ENCODE measurements at regions not wholly inside any gene's neighbourhood (a gene's known extent, or its start where the extent isn't known, plus 50 kb on each side); places are given as distances from the start of the nearest gene placed in this dataset.
A peak's percentile ranks its signal among the peaks of the same experiment; 100 is the strongest.

DNA sequence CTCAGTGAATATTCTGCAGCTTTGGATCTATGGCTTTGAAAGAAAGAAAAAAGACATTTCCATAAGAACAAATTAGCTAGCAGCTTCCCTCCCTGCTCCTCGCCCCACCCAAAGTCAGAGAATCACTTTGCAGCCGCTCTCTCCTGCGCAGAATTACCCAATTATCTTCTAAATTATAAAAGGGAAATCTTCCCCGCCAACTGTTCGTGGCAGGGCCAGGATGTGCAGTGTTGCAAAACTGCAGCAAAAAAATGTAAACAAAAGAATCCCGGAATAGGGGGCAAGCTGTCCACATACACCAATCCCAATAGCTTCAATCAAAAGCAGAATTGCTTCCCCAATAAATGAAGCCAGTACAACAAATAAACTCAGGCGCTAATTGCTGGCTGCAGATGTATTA lies 510.6 kb downstream of the RBFOX1 start (continued):
- TF ChIP-seq, protein P1, sequence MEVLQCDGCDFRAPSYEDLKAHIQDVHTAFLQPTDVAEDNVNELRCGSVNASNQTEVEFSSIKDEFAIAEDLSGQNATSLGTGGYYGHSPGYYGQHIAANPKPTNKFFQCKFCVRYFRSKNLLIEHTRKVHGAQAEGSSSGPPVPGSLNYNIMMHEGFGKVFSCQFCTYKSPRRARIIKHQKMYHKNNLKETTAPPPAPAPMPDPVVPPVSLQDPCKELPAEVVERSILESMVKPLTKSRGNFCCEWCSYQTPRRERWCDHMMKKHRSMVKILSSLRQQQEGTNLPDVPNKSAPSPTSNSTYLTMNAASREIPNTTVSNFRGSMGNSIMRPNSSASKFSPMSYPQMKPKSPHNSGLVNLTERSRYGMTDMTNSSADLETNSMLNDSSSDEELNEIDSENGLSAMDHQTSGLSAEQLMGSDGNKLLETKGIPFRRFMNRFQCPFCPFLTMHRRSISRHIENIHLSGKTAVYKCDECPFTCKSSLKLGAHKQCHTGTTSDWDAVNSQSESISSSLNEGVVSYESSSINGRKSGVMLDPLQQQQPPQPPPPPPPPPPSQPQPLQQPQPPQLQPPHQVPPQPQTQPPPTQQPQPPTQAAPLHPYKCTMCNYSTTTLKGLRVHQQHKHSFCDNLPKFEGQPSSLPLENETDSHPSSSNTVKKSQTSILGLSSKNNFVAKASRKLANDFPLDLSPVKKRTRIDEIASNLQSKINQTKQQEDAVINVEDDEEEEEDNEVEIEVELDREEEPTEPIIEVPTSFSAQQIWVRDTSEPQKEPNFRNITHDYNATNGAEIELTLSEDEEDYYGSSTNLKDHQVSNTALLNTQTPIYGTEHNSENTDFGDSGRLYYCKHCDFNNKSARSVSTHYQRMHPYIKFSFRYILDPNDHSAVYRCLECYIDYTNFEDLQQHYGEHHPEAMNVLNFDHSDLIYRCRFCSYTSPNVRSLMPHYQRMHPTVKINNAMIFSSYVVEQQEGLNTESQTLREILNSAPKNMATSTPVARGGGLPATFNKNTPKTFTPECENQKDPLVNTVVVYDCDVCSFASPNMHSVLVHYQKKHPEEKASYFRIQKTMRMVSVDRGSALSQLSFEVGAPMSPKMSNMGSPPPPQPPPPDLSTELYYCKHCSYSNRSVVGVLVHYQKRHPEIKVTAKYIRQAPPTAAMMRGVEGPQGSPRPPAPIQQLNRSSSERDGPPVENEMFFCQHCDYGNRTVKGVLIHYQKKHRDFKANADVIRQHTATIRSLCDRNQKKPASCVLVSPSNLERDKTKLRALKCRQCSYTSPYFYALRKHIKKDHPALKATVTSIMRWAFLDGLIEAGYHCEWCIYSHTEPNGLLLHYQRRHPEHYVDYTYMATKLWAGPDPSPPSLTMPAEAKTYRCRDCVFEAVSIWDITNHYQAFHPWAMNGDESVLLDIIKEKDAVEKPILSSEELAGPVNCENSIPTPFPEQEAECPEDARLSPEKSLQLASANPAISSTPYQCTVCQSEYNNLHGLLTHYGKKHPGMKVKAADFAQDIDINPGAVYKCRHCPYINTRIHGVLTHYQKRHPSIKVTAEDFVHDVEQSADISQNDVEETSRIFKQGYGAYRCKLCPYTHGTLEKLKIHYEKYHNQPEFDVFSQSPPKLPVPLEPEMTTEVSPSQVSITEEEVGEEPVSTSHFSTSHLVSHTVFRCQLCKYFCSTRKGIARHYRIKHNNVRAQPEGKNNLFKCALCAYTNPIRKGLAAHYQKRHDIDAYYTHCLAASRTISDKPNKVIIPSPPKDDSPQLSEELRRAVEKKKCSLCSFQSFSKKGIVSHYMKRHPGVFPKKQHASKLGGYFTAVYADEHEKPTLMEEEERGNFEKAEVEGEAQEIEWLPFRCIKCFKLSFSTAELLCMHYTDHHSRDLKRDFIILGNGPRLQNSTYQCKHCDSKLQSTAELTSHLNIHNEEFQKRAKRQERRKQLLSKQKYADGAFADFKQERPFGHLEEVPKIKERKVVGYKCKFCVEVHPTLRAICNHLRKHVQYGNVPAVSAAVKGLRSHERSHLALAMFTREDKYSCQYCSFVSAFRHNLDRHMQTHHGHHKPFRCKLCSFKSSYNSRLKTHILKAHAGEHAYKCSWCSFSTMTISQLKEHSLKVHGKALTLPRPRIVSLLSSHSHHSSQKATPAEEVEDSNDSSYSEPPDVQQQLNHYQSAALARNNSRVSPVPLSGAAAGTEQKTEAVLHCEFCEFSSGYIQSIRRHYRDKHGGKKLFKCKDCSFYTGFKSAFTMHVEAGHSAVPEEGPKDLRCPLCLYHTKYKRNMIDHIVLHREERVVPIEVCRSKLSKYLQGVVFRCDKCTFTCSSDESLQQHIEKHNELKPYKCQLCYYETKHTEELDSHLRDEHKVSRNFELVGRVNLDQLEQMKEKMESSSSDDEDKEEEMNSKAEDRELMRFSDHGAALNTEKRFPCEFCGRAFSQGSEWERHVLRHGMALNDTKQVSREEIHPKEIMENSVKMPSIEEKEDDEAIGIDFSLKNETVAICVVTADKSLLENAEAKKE (CRISPR knock-in tag; IDR thresholded peaks at IDR 0.05), result no peak
- TF ChIP-seq, protein P2, sequence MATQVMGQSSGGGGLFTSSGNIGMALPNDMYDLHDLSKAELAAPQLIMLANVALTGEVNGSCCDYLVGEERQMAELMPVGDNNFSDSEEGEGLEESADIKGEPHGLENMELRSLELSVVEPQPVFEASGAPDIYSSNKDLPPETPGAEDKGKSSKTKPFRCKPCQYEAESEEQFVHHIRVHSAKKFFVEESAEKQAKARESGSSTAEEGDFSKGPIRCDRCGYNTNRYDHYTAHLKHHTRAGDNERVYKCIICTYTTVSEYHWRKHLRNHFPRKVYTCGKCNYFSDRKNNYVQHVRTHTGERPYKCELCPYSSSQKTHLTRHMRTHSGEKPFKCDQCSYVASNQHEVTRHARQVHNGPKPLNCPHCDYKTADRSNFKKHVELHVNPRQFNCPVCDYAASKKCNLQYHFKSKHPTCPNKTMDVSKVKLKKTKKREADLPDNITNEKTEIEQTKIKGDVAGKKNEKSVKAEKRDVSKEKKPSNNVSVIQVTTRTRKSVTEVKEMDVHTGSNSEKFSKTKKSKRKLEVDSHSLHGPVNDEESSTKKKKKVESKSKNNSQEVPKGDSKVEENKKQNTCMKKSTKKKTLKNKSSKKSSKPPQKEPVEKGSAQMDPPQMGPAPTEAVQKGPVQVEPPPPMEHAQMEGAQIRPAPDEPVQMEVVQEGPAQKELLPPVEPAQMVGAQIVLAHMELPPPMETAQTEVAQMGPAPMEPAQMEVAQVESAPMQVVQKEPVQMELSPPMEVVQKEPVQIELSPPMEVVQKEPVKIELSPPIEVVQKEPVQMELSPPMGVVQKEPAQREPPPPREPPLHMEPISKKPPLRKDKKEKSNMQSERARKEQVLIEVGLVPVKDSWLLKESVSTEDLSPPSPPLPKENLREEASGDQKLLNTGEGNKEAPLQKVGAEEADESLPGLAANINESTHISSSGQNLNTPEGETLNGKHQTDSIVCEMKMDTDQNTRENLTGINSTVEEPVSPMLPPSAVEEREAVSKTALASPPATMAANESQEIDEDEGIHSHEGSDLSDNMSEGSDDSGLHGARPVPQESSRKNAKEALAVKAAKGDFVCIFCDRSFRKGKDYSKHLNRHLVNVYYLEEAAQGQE (IDR thresholded peaks at IDR 0.05; ENCODE audit: unreplicated experiment), result no peak
- no peak for TF ChIP-seq NANOG (IDR thresholded peaks at IDR 0.05; ENCODE audit: borderline replicate concordance)

DNA sequence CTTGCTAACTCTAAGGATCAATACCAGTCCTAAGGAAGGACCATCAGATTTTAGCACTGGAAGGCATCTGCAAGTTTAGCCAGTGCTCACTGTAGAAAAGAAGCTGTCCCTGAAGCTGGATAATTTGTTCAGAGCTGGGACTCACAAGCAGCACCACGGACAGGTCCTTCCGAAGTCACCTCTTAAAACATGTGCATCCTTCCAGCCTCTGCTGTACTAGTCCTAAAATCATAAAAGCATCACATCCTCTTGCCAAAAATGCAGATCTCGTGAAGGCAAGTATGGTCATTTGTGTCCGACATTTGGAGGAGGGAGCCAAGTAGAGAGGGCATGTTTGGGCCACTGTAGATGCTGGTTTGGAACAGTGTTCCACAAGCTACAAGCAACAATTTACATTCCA lies 506.9 kb downstream of the RBFOX1 start:
- no peaks in the 10 kb centered on the region; the same call in 2 of the 3 replicates for H3K36me3 Mint-ChIP-seq (ENCODE audit: low read depth)

More for the DNA sequence above, 506.9 kb downstream of the RBFOX1 start:
- Mint-ChIP-seq H3K9me3 (no peaks in the 10 kb centered on the region), H3K4me3 (no peak overlapping the region), H3K27ac (no peak overlapping the region), H3K4me1 (peaks cover 17% of the 10 kb centered on the region; the same call in 2 of the 3 replicates), H3K27me3 (ENCODE audit: insufficient read depth, low read depth, poor library complexity) (no peaks in the 10 kb centered on the region)
- H3K4me3 ChIP-seq, result no peak overlapping the region
- H3K36me3 ChIP-seq (ENCODE audit: insufficient read depth), result no peaks in the 10 kb centered on the region
- H3F3A ChIP-seq (replicated peaks; ENCODE audit: low read depth), result no peaks in the 10 kb centered on the region
- no peaks in the 10 kb centered on the region for H3K79me2 ChIP-seq (replicated peaks; ENCODE audit: insufficient read depth)
- TF ChIP-seq JUNB (IDR thresholded peaks at IDR 0.05; ENCODE audit: unreplicated experiment), result no peak
- TF ChIP-seq, protein P2 (IDR thresholded peaks at IDR 0.05; ENCODE audit: unreplicated experiment), result peak; percentile 65
- no peak overlapping the region for H2AFZ ChIP-seq
- H3K9me2 ChIP-seq (ENCODE audit: insufficient read depth), result no peaks in the 10 kb centered on the region
- H3K4me2 ChIP-seq, result no peak overlapping the region
- H3K4me1 ChIP-seq (ENCODE audit: insufficient read depth), result peaks cover 6% of the 10 kb centered on the region; the same call in 1 of the 2 replicates
- no peak overlapping the region for H3K27ac ChIP-seq (ENCODE audit: low read depth)
- H3K27me3 ChIP-seq (ENCODE audit: insufficient read depth), result no peaks in the 10 kb centered on the region
- DNase-seq (ENCODE audit: low spot score) (no peak), ATAC-seq (no peak)
- H4K20me1 ChIP-seq (replicated peaks; ENCODE audit: insufficient read depth), result no peaks in the 10 kb centered on the region

Data from GM23338 (cell line).